ENCODE measurements at regions not wholly inside any gene's neighbourhood (a gene's known extent, or its start where the extent isn't known, plus 50 kb on each side); places are given as distances from the start of the nearest gene placed in this dataset.

GRCh38 chr14:39784461-39784860 is 352.2 kb upstream of the FBXO33 start:
- no peak for DNase-seq
- Histone ChIP-seq H3K4me3 (no peak overlapping the region), H3K36me3 (no peaks in the 10 kb centered on the region), H3K27me3 (no peaks in the 10 kb centered on the region), H3K27ac (no peak overlapping the region), H3K4me1 (no peaks in the 10 kb centered on the region), H3K9me3 (peaks cover 0 to 8% (median 8%) of the 10 kb centered on the region in 3 donors)
- no peak for TF ChIP-seq CTCF (IDR thresholded peaks at IDR 0.05)
- no peak for TF ChIP-seq POLR2A (IDR thresholded peaks at IDR 0.05)
- 40 to 55% methylated on average over 1 of the region's 1 CpG for WGBS, 2 donors
- intact Hi-C loops (cut with DNase I), result no loop called here

GRCh38 chr14:39781466-39781865 is 349.2 kb upstream of the FBXO33 start:
- peaks cover 0 to 8% (median 8%) of the 10 kb centered on the region in 3 donors for H3K9me3 ChIP-seq
- intact Hi-C loops (cut with DNase I), result no loop called here
- H3K4me3 ChIP-seq, result no peak overlapping the region
- WGBS, 2 donors, result 54 to 73% methylated on average over 4 to 5 of the region's 5 CpGs
- H3K4me1 ChIP-seq, result no peaks in the 10 kb centered on the region
- no peak for DNase-seq
- no peaks in the 10 kb centered on the region for H3K36me3 ChIP-seq
- H3K27me3 ChIP-seq, result no peaks in the 10 kb centered on the region
- TF ChIP-seq CTCF (IDR thresholded peaks at IDR 0.05), result no peak
- no peak for TF ChIP-seq POLR2A (IDR thresholded peaks at IDR 0.05)
- no peak overlapping the region for H3K27ac ChIP-seq

GRCh38 chr14:39773387-39774126 is 341.3 kb upstream of the FBXO33 start:
- Histone ChIP-seq H3K27ac (no peak overlapping the region), H3K4me3 (no peak overlapping the region), H3K9me3 (no peaks in the 10 kb centered on the region), H3K27me3 (no peaks in the 10 kb centered on the region), H3K36me3 (no peaks in the 10 kb centered on the region), H3K4me1 (no peaks in the 10 kb centered on the region)
- 72 to 93% methylated on average over 2 of the region's 2 CpGs for WGBS, 2 donors
- DNase-seq, result no peak
- intact Hi-C loops (cut with DNase I), result no loop called here
- TF ChIP-seq POLR2A (IDR thresholded peaks at IDR 0.05) (no peak), CTCF (IDR thresholded peaks at IDR 0.05) (no peak)

GRCh38 chr14:39772627-39773026 is 340.4 kb upstream of the FBXO33 start:
- intact Hi-C loops (cut with DNase I), result no loop called here
- TF ChIP-seq POLR2A (IDR thresholded peaks at IDR 0.05) (no peak), CTCF (IDR thresholded peaks at IDR 0.05) (no peak)
- Histone ChIP-seq H3K36me3 (no peaks in the 10 kb centered on the region), H3K4me3 (no peak overlapping the region), H3K4me1 (no peaks in the 10 kb centered on the region), H3K27me3 (no peaks in the 10 kb centered on the region), H3K9me3 (no peaks in the 10 kb centered on the region), H3K27ac (no peak overlapping the region)
- no peak for DNase-seq
- WGBS, 2 donors, result 33 to 38% methylated on average over 1 of the region's 1 CpG

- no peak for TF ChIP-seq CTCF (IDR thresholded peaks at IDR 0.05)
- TF ChIP-seq POLR2A (IDR thresholded peaks at IDR 0.05), result no peak
- no peak overlapping the region for H3K27ac ChIP-seq
- H3K27me3 ChIP-seq, result no peaks in the 10 kb centered on the region
- H3K36me3 ChIP-seq, result no peaks in the 10 kb centered on the region
- intact Hi-C loops (cut with DNase I), result no loop called here
- no peak overlapping the region for H3K4me3 ChIP-seq
- WGBS, 2 donors, result 19 to 33% methylated on average over 1 of the region's 1 CpG
- no peaks in the 10 kb centered on the region for H3K9me3 ChIP-seq
- H3K4me1 ChIP-seq, result no peaks in the 10 kb centered on the region
- no peak for DNase-seq
These were observed 336.4 kb upstream of the FBXO33 start for GRCh38 chr14:39768589-39768988.
